Upper lobe of right lung (tissue), 1 donor: ENCODE measurements at regions not wholly inside any gene's neighbourhood (a gene's known extent, or its start where the extent isn't known, plus 50 kb on each side); places are given as distances from the start of the nearest gene placed in this dataset.

Source experiments
- ATAC-seq: fragments of 200-7000 bp; cut with Tn5 transposase; one replicate; pipeline ENCODE4 v1.9.1; 2020; ENCODE audit warnings: mild to moderate bottlenecking, moderate library complexity
- DNase-seq: peaks from one replicate; pipeline ENCODE4 v3.0.0-alpha.2; 2020
- H3K27ac ChIP-seq: fragments of 200-600 bp; one replicate; pipeline ENCODE4 v1.8.0; 2022
- H3K27me3 ChIP-seq: fragments of 200-600 bp; one replicate; pipeline ENCODE4 v1.8.0; 2022; ENCODE audit warnings: mild to moderate bottlenecking
- H3K36me3 ChIP-seq: fragments of 200-600 bp; one replicate; pipeline ENCODE4 v1.8.0; 2022
- H3K4me1 ChIP-seq: fragments of 200-600 bp; one replicate; pipeline ENCODE4 v1.8.0; 2022
- H3K4me3 ChIP-seq: fragments of 200-600 bp; one replicate; pipeline ENCODE4 v1.8.0; 2022; ENCODE audit warnings: mild to moderate bottlenecking
- H3K9me3 ChIP-seq: fragments of 200-600 bp; one replicate; pipeline ENCODE4 v1.8.0; 2022
- intact Hi-C: fragments of 100-400 bp; cut with DNase I; formaldehyde crosslinking; loops from one replicate; pipeline ENCODE4 v1.11.0; 2022
- TF ChIP-seq, protein P1 (sequence below): fragments of 200-600 bp; IDR thresholded peaks from one replicate; pipeline ENCODE4 v1.8.0; 2022; ENCODE audit warnings: antibody characterized with exemption
- donor health status: DM: no; HTN: yes; CAD: no; lungs with severe emphysema.

DNA sequence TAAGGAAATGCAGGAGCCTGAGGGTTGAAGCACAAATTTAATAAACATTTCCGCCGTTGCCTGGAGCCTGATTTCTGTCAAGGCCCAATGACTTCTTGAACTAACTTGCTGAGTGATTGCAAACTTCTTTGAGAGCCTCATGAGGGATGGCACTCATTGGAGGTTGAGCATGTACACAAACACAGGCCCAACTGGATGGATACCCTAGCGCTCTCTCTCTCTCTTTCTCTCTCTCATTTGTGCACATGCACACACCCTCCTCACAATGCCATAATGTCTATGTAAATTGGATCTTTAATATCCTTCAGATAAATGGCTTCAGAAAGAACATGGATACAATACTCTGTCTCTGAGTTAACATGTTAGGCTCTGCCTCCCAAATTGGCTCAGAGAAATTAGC, 597.7 kb upstream of the CADM1 start:
- intact Hi-C loops, result no loop called here
- H3K9me3 ChIP-seq, result no peaks in the 10 kb centered on the region
- H3K27me3 ChIP-seq, result no peaks in the 10 kb centered on the region
- no peak overlapping the region for H3K27ac ChIP-seq
- peak; percentile 33 for ATAC-seq
- no peaks in the 10 kb centered on the region for H3K36me3 ChIP-seq
- no peak for DNase-seq
- no peaks in the 10 kb centered on the region for H3K4me1 ChIP-seq
- H3K4me3 ChIP-seq, result no peak overlapping the region
- TF ChIP-seq, protein P1, sequence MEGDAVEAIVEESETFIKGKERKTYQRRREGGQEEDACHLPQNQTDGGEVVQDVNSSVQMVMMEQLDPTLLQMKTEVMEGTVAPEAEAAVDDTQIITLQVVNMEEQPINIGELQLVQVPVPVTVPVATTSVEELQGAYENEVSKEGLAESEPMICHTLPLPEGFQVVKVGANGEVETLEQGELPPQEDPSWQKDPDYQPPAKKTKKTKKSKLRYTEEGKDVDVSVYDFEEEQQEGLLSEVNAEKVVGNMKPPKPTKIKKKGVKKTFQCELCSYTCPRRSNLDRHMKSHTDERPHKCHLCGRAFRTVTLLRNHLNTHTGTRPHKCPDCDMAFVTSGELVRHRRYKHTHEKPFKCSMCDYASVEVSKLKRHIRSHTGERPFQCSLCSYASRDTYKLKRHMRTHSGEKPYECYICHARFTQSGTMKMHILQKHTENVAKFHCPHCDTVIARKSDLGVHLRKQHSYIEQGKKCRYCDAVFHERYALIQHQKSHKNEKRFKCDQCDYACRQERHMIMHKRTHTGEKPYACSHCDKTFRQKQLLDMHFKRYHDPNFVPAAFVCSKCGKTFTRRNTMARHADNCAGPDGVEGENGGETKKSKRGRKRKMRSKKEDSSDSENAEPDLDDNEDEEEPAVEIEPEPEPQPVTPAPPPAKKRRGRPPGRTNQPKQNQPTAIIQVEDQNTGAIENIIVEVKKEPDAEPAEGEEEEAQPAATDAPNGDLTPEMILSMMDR, result no peak

DNA sequence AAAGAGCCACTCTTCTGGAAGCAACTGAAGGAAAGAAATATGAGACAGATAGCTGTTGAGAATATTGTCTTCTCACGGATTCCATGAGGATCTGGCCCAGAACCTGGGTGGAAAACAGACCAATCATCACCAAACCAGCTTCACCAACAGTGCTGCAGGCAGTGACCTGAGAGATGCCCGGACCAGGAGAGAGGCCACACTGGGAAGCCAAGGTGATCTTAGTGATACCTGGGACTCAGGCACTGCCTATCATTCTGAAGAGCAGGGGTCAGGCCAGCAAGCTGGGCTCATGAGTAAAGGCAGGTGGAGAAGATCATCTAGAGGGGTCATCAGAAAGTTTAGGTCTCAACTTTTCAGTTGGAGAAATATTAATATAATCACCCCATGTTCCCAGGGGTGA, 595.8 kb upstream of the CADM1 start:
- H3K36me3 ChIP-seq, result no peaks in the 10 kb centered on the region
- intact Hi-C loops, result no loop called here
- H3K4me3 ChIP-seq, result no peak overlapping the region
- DNase-seq, result no peak
- no peaks in the 10 kb centered on the region for H3K9me3 ChIP-seq
- H3K27ac ChIP-seq, result no peak overlapping the region
- ATAC-seq, result no peak
- TF ChIP-seq, protein P1, result no peak
- H3K4me1 ChIP-seq, result no peaks in the 10 kb centered on the region
- H3K27me3 ChIP-seq, result no peaks in the 10 kb centered on the region

DNA sequence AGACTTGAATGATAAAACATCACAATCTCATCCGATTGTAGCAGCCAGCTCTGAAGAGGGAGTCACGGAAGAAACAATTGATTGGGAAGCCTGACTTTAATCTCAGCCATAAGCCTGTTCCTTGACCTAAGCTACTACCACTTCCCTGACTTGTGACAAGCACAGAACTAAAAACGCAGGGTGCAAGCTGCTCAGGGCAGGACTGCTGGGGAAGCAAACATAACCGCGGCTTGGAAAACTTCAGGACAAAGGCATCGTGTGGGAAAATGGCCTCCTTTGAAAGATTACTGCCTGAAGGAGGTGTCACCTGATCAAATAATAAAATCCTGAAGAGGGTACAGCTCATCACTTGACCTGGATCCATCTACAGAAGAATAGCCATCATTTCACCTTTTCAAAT, 595.3 kb upstream of the CADM1 start:
- TF ChIP-seq, protein P1, result no peak
- Histone ChIP-seq H3K27me3 (no peaks in the 10 kb centered on the region), H3K4me1 (no peaks in the 10 kb centered on the region), H3K9me3 (no peaks in the 10 kb centered on the region), H3K27ac (no peak overlapping the region), H3K36me3 (no peaks in the 10 kb centered on the region), H3K4me3 (no peak overlapping the region)
- ATAC-seq, result no peak
- intact Hi-C loops, result no loop called here
- no peak for DNase-seq

DNA sequence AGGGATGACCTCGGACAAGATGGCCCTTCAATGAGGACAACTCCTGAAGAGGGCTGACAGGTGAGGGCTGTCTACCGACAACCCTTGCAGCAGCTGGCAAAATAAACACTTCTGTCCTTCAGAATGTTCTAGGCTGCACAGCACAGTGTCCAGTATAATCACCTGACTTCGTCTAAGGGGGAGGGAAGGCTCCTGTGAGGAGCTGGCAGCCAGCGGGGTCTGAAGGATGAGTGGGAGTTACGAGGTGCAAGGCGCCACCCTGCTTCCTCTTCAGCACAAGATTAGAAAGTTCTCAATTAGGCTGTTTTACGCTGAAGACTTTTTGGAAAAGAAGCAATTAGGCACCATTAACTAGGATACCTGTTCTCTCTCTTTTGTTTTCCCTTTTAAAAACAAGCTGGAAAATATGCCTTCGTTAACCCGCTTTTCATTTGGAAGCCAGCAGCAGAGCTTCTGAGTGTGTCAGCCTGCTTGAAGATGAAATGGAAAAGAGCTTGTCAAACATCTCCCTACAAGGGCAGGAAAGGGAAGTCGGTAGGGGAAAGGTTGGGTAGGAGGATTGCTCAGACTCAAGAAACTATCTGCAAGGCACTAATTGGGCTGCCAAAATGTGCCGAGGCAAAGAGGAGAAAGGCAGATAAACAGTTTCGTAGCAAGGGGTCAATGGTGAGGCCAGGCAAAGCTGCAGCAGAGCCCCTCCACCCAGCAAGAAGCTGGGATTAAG, 592.2 kb upstream of the CADM1 start:
- intact Hi-C loops, result no loop called here
- no peaks in the 10 kb centered on the region for H3K27me3 ChIP-seq
- no peaks in the 10 kb centered on the region for H3K36me3 ChIP-seq
- no peaks in the 10 kb centered on the region for H3K9me3 ChIP-seq
- DNase-seq (no peak), ATAC-seq (peak; percentile 40)
- no peak overlapping the region for H3K27ac ChIP-seq
- no peaks in the 10 kb centered on the region for H3K4me1 ChIP-seq
- TF ChIP-seq, protein P1, result no peak
- no peak overlapping the region for H3K4me3 ChIP-seq

DNA sequence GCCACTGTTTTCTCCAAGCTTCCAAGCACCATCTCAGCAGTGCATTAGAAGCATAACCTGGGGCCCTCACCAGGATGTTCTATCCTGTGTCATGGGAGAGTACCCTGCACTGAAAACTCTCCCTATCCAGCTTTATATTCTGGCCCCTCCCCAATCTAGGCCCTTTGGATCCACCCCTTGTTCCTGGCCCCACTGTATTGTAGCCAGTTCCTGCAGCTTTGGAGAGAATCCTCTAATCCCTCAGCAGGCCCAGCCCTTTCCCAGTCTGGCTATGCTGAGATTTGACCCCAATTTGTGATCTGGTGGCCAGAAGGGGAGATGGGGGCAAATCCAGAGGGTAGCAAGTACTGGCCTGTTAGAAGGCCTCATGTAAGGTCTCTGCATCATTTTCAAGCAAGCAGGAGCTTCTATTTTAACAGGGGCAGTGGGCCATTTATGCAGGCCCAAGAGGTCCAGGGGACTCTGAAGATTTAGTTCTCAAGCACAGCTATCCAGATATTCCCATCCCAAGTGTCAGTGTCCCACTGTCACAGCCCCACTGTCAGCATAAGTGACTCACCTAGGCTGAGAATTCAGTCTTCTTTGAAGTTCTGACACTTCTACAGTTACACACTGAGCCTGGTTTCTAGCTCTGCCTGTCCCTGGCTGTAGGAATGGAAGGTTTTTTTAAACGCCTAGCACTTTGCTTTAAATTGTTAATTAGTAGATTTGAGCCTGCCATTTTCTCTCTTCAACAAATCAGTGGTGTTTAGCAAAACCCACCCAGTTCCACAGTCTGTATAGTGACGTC, 589.5 kb upstream of the CADM1 start:
- Histone ChIP-seq H3K4me3 (no peak overlapping the region), H3K27me3 (no peaks in the 10 kb centered on the region), H3K4me1 (no peaks in the 10 kb centered on the region), H3K36me3 (no peaks in the 10 kb centered on the region), H3K9me3 (no peaks in the 10 kb centered on the region), H3K27ac (no peak overlapping the region)
- ATAC-seq (no peak), DNase-seq (no peak)
- intact Hi-C loops, result no loop called here
- TF ChIP-seq, protein P1, result no peak
